ENCODE measurements at regions not wholly inside any gene's neighbourhood (a gene's known extent, or its start where the extent isn't known, plus 50 kb on each side); places are given as distances from the start of the nearest gene placed in this dataset.

- no peak for ATAC-seq
- in situ Hi-C loops (cut with MboI) (no loop called here), intact Hi-C loops (cut with micrococcal nuclease; ENCODE audit: unreplicated experiment) (no loop called here)
- no peak for TF ChIP-seq MYB (IDR thresholded peaks at IDR 0.05; ENCODE audit: borderline replicate concordance, low read depth, low read length)
- TF ChIP-seq RB1 (IDR thresholded peaks at IDR 0.05; ENCODE audit: borderline replicate concordance), result no peak
- no peak for TF ChIP-seq ZNF622 (IDR thresholded peaks at IDR 0.05)
- no peak for TF ChIP-seq HSF1 (IDR thresholded peaks at IDR 0.05; ENCODE audit: low read depth, low read length)
- TF ChIP-seq SMARCA5 (IDR thresholded peaks at IDR 0.05), result no peak
- TF ChIP-seq BHLHE40 (IDR thresholded peaks at IDR 0.05; ENCODE audit: borderline replicate concordance in 1 of 2, low read depth in 2 of 2, low read length in 1 of 2), result no peak
- TF ChIP-seq PRDM15 (CRISPR knock-in tag; IDR thresholded peaks at IDR 0.05), result no peak
- TF ChIP-seq PAX5 (IDR thresholded peaks at IDR 0.05; ENCODE audit: borderline replicate concordance, low read depth, low read length), result no peak
- TF ChIP-seq SUPT20H (IDR thresholded peaks at IDR 0.05; ENCODE audit: borderline replicate concordance, control insufficient read depth, low read depth, low read length), result no peak
- Histone ChIP-seq H3K27ac (ENCODE audit: control insufficient read depth, insufficient read depth) (no peak overlapping the region), H3K9me3 (replicated peaks; ENCODE audit: control insufficient read depth, insufficient read depth, low read length) (no peaks in the 10 kb centered on the region), H3K9ac (ENCODE audit: control insufficient read depth, insufficient read depth, low read length) (no peak overlapping the region), H3K4me2 (ENCODE audit: control insufficient read depth, insufficient read depth) (no peak overlapping the region), H3K4me1 (ENCODE audit: control insufficient read depth, insufficient read depth, low read length) (no peaks in the 10 kb centered on the region), H2AFZ (ENCODE audit: control insufficient read depth, low read depth, low read length) (no peak overlapping the region), H3K36me3 (ENCODE audit: control insufficient read depth in 2 of 2, insufficient read depth in 2 of 2, low read length in 1 of 2) (no peaks in the 10 kb centered on the region), H3K4me3 (no peak overlapping the region), H3K27me3 (replicated peaks in 1 of 2; ENCODE audit: control insufficient read depth in 2 of 2, insufficient read depth in 2 of 2, low read length in 1 of 2) (no peaks in the 10 kb centered on the region), H3K79me2 (ENCODE audit: control insufficient read depth, insufficient read depth, low read length) (no peaks in the 10 kb centered on the region), H4K20me1 (ENCODE audit: control insufficient read depth, insufficient read depth) (no peaks in the 10 kb centered on the region)
- ChIA-PET RAD21 (ENCODE audit: unreplicated experiment) (no interaction called here), SMC1A (ENCODE audit: uncharacterized antibody, unreplicated experiment) (no interaction called here), CTCF (no interaction called here), POLR2A (no interaction called here)
- no peak for DNase-seq (ENCODE audit: low read depth, low spot score)
- no peak for FAIRE-seq
- 4% methylated on average over 2 of the region's 2 CpGs for WGBS (ENCODE audit: insufficient coverage, insufficient replicate concordance, low lambda C conversion rate, missing lambda C conversion rate)
- BruUV-seq (replicated peaks), result no TSS peak
These were observed 610.4 kb upstream of the NETO1 start for GRCh38 chr18:73478191-73478590.
